GM10266 (cell line): ENCODE measurements at regions not wholly inside any gene's neighbourhood (a gene's known extent, or its start where the extent isn't known, plus 50 kb on each side); places are given as distances from the start of the nearest gene placed in this dataset.

ENCODE experiments used
- DNase-seq: peaks from one replicate; pipeline ENCODE4 v3.0.0; 2012; ENCODE audit errors: extremely low spot score
- TF ChIP-seq, protein P1 (sequence below): IDR thresholded peaks from 2 replicates; pipeline ENCODE4 v1.5.1; 2012; ENCODE audit warnings: mild to moderate bottlenecking, low read depth; ENCODE audit not compliant: control insufficient read depth, insufficient read depth; ENCODE audit errors: missing control alignments

DNA sequence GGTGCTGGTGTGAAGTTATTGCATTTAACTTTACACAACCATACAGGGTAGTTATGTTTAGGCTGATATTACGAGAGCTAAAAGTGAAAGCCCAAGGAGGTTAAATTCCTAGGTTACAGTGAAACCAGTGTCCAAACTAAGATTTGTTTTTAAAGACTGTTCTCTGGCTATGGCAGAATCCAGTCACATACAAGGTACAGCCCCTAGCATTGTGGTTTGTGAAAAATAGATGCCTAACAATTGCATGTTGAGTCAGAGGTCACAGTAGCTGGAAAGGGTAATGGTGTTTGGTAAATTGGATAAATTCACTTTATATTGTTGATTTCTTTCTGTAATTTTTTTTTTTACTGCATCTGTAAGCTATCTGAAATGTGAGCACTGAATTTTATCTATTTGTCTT, 614.6 kb upstream of the TBL1XR1 start:
- DNase-seq = no peak
- TF ChIP-seq, protein P1, sequence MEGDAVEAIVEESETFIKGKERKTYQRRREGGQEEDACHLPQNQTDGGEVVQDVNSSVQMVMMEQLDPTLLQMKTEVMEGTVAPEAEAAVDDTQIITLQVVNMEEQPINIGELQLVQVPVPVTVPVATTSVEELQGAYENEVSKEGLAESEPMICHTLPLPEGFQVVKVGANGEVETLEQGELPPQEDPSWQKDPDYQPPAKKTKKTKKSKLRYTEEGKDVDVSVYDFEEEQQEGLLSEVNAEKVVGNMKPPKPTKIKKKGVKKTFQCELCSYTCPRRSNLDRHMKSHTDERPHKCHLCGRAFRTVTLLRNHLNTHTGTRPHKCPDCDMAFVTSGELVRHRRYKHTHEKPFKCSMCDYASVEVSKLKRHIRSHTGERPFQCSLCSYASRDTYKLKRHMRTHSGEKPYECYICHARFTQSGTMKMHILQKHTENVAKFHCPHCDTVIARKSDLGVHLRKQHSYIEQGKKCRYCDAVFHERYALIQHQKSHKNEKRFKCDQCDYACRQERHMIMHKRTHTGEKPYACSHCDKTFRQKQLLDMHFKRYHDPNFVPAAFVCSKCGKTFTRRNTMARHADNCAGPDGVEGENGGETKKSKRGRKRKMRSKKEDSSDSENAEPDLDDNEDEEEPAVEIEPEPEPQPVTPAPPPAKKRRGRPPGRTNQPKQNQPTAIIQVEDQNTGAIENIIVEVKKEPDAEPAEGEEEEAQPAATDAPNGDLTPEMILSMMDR = no peak

DNA sequence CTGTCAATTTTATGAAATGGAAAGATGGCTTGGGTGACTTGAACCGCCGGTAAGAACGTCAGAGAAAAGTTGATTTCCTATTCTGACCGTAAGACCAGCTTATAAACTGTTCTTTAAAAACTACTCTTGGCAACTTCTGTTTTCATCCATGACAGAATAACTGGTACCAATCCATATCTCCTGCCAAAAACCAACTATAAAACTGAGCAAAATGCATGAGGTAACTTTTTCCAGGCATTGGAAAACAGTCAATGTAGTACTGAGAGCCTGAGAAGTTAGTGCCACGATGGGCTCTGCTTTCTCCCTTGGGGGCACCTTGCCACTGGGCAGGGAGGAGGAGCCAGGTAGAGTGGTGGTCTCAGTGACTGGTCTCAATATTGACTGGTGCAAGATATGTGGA, 615.2 kb upstream of the TBL1XR1 start:
- TF ChIP-seq, protein P1 = no peak
- no peak for DNase-seq

DNA sequence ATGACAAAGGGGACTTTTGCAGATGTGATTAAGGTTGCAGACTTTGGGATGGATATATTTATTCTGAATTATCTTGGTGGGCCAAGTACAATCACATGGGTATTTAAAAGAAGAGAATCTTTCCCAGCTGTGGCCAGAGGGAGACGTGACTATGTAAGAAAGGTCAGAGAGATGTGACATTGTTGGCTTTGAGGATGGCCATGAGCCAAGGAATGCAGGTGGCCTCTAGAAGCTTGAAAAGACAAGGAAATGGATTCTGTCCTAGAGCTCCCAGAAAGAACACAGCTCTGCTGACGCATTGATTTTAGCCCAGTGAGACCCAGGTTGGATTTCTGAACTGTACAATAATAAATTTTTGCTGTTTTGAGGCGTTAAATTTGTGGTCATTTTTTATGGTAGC, 616.0 kb upstream of the TBL1XR1 start:
- TF ChIP-seq, protein P1 = no peak
- DNase-seq = no peak

DNA sequence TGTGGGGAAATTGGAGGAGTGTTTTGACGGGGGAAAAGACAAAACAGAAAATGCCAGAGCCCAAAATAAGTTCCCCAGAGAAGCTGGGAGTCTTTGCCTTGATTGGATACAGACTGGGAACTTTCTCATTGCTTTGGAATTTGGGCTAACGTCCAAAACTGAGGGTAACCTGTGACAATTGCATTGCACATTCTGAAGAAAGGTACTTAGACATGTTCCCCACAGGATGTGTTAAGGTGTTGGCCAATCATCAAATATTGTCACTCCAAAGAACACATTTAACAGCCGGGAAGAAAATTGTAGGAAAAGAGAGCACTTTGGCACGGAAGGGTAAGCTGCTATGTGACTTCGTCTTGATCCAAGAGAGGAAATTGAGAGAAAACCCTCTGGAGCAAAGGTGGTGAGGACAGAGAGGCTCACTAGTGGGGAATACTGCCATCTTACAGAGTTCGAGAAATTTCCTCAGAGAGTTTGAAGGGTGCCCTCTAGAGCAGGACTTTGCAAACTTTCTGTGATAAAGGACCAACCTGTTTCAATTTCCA, 619.5 kb upstream of the TBL1XR1 start:
- no peak for DNase-seq
- TF ChIP-seq, protein P1 = no peak

DNA sequence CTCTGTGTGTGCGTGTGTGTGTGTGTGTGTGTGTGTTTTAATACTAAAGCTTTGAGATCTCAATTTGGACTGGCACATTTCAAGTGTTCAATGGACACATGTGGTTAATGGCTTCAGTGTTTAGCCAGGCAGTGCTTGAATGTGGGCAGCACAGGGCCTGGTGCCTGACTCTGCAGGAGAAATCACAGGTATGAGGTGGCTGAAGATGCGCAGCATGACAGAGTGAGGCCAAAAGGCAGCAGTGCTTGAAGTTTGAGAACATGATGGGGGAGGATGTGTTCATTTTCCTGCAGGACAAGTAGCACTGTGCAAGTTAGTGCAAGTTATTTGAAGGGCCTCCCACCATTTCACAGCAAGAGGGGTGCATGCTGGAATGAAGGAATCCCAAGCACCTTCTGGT, 620.5 kb upstream of the TBL1XR1 start:
- no peak for DNase-seq
- TF ChIP-seq, protein P1 = no peak

DNA sequence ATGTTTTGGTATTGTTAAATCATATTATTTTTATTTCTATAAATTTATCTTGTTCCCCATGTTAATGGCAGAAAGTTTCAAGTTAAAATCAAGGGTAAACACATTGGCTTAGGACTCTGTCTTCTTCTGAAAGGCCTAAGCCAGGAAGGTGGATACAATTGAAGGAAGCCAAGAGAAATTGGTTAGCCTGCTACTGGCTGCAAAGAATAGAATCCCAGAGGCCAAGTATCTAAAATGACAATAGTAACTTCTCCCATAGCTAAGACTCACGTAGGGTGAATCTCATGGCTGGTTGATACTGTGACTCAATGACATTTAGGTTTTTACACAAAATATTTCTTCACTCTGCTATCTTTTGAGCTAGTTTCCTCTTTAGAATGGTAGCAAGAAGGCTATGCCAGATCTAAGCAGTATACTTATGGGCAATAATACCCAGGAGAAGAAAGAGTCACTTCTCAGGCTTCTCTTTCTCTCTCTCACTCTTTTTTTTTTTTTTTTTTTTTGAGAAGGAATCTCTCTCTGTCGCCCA, 621.5 kb upstream of the TBL1XR1 start:
- TF ChIP-seq, protein P1 = no peak
- DNase-seq = no peak

DNA sequence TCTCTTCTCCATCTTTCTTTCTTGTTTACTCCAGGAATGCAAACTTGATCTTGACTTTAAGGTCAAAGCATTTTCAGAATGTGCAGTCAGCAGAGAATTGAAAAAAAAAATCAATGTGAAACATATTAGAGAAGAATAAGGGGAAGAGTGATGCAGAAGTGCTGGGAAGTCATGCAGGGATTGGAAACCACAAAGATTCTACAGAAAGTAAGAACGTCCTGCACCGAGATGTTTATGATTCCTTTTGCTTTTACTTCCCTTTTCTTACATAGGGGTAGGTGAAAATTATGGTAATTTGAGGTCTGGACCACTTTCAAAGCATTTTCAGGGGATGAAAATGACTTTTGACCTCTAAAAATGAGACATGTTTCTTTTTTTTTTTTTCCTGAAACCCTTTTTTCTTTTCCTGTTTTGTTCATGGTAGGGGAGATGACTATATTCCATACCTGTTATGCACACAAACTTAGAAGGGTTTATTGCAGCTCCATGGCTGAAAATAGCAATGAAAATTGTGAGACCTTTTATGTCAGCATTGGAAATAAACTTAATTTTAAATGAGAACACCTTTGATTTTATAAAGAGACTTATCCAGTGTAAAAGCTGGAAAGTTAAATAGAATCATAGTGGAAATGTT, 623.5 kb upstream of the TBL1XR1 start:
- TF ChIP-seq, protein P1 = no peak
- no peak for DNase-seq
